Peyer's patch (tissue), 4 donors: ENCODE measurements at regions not wholly inside any gene's neighbourhood (a gene's known extent, or its start where the extent isn't known, plus 50 kb on each side); places are given as distances from the start of the nearest gene placed in this dataset.

Experiments used
- DNase-seq, 3 donors: peaks; one replicate each; pipeline ENCODE4 v3.0.0-alpha.2; 2017 to 2019
- H3K27ac ChIP-seq, 4 donors: fragments of 200-600 bp; sonication (generic); one replicate each; pipeline ENCODE4 v1.5.1; 2016 to 2019
- H3K27me3 ChIP-seq, 2 donors: fragments of 200-600 bp; sonication (generic); one replicate each; pipeline ENCODE4 v1.5.1; 2019
- H3K36me3 ChIP-seq, 3 donors: fragments of 200-600 bp; sonication (generic); one replicate each; pipeline ENCODE4 v1.5.1; 2016 to 2019
- H3K4me1 ChIP-seq, 4 donors: fragments of 200-600 bp; sonication (generic); one replicate each; pipeline ENCODE4 v1.5.1; 2016 to 2019
- H3K4me3 ChIP-seq, 4 donors: fragments of 200-600 bp; sonication (generic); 1 replicate in 3 of 4; 2 replicates in 1 of 4; pipeline ENCODE4 v1.5.1; 2016 to 2019; ENCODE audit warnings: mild to moderate bottlenecking in 1 of 4
- H3K9me3 ChIP-seq, 4 donors: fragments of 200-600 bp; sonication (generic); one replicate each; pipeline ENCODE4 v1.5.1; 2016 to 2019; ENCODE audit warnings: mild to moderate bottlenecking in 1 of 4
- CTCF ChIP-seq, 6 experiments: fragments of 450-650 bp in 4 of 6; fragments of 200-600 bp in 2 of 6; sonication (generic) in 1 of 6; IDR thresholded peaks; one replicate each; pipeline ENCODE4 v1.5.1; 2017 to 2019; ENCODE audit warnings: antibody characterized with exemption in 6 of 6, mild to moderate bottlenecking in 3 of 6, moderate library complexity in 1 of 6
- POLR2A ChIP-seq, 2 donors: fragments of 450-650 bp; IDR thresholded peaks; one replicate each; pipeline ENCODE4 v1.5.1; 2017; ENCODE audit warnings: antibody characterized with exemption in 2 of 2, mild to moderate bottlenecking in 2 of 2, moderate library complexity in 2 of 2

- H3K9me3 ChIP-seq = no peaks in the 10 kb centered on the region
- no peak for TF ChIP-seq CTCF (IDR thresholded peaks at IDR 0.05)
- no peak for TF ChIP-seq POLR2A (IDR thresholded peaks at IDR 0.05)
- no peaks in the 10 kb centered on the region for H3K4me1 ChIP-seq
- DNase-seq = no peak
- H3K27me3 ChIP-seq = no peaks in the 10 kb centered on the region
- no peak overlapping the region for H3K27ac ChIP-seq
- H3K4me3 ChIP-seq = no peak overlapping the region
- no peaks in the 10 kb centered on the region for H3K36me3 ChIP-seq
Observed at GRCh38 chr22:34866081-34866480, 199.9 kb upstream of the ISX start.

- Histone ChIP-seq H3K27me3 (no peaks in the 10 kb centered on the region), H3K4me1 (no peaks in the 10 kb centered on the region), H3K27ac (no peak overlapping the region), H3K9me3 (no peaks in the 10 kb centered on the region), H3K36me3 (no peaks in the 10 kb centered on the region), H3K4me3 (no peak overlapping the region)
- no peak for DNase-seq
- TF ChIP-seq CTCF (IDR thresholded peaks at IDR 0.05) = no peak
- TF ChIP-seq POLR2A (IDR thresholded peaks at IDR 0.05) = no peak
Observed at GRCh38 chr22:34866495-34867131, 199.3 kb upstream of the ISX start.

GRCh38 chr22:34877506-34877905 lies 188.5 kb upstream of the ISX start:
- H3K9me3 ChIP-seq = no peaks in the 10 kb centered on the region

GRCh38 chr22:34878171-34878570 lies 187.8 kb upstream of the ISX start:
- Histone ChIP-seq H3K4me1 (no peaks in the 10 kb centered on the region), H3K4me3 (no peak overlapping the region), H3K27me3 (no peaks in the 10 kb centered on the region), H3K9me3 (no peaks in the 10 kb centered on the region), H3K27ac (no peak overlapping the region), H3K36me3 (no peaks in the 10 kb centered on the region)
- DNase-seq = no peak
- TF ChIP-seq POLR2A (IDR thresholded peaks at IDR 0.05) (no peak), CTCF (IDR thresholded peaks at IDR 0.05) (no peak)

More at GRCh38 chr22:34877506-34877905, 188.5 kb upstream of the ISX start:
- Histone ChIP-seq H3K27ac (no peak overlapping the region), H3K36me3 (no peaks in the 10 kb centered on the region), H3K4me1 (no peaks in the 10 kb centered on the region), H3K4me3 (no peak overlapping the region), H3K27me3 (no peaks in the 10 kb centered on the region)
- DNase-seq = no peak
- TF ChIP-seq CTCF (IDR thresholded peaks at IDR 0.05) (no peak), POLR2A (IDR thresholded peaks at IDR 0.05) (no peak)

GRCh38 chr22:34879001-34879400 lies 187.0 kb upstream of the ISX start:
- Histone ChIP-seq H3K9me3 (no peaks in the 10 kb centered on the region), H3K27ac (no peak overlapping the region), H3K4me3 (no peak overlapping the region), H3K4me1 (no peaks in the 10 kb centered on the region), H3K36me3 (no peaks in the 10 kb centered on the region), H3K27me3 (no peaks in the 10 kb centered on the region)
- TF ChIP-seq POLR2A (IDR thresholded peaks at IDR 0.05) (no peak), CTCF (IDR thresholded peaks at IDR 0.05) (no peak)
- no peak for DNase-seq

- Histone ChIP-seq H3K27me3 (no peaks in the 10 kb centered on the region), H3K4me3 (no peak overlapping the region), H3K36me3 (no peaks in the 10 kb centered on the region), H3K4me1 (no peaks in the 10 kb centered on the region), H3K27ac (no peak overlapping the region), H3K9me3 (no peaks in the 10 kb centered on the region)
- no peak for DNase-seq
- TF ChIP-seq POLR2A (IDR thresholded peaks at IDR 0.05) (no peak), CTCF (IDR thresholded peaks at IDR 0.05) (no peak)
Observed at GRCh38 chr22:34880662-34881061, 185.3 kb upstream of the ISX start.
